K562 (cell line): ENCODE measurements at regions not wholly inside any gene's neighbourhood (a gene's known extent, or its start where the extent isn't known, plus 50 kb on each side); places are given as distances from the start of the nearest gene placed in this dataset.

Experiments used
- ATAC-seq: fragments of 200-7000 bp; cut with Tn5 transposase; 3 replicates; pipeline ENCODE4 v1.9.1; 2020; ENCODE audit warnings: moderate library complexity
- BruUV-seq: library from RNA; stranded (reverse); fragments of 400-500 nt; replicated peaks from 2 replicates; lab custom pipeline; 2021; lab: Mats Ljungman, UMichigan
- CTCF ChIA-PET: fragments of 300-600 bp; formaldehyde crosslinking; extraction: SDS; loops from one replicate; lab custom pipeline; 2021; ENCODE audit warnings: low intra/inter-chr PET ratio; lab: Yijun Ruan, JAX
- POLR2A ChIA-PET: fragments of 300-600, 350-650 bp; sonication (Branson Sonifier 250); formaldehyde crosslinking; extraction: SDS; loops from one replicate; lab custom pipeline; 2021; ENCODE audit warnings: antibody characterized with exemption, inconsistent platforms; lab: Yijun Ruan, JAX
- DNase-seq, 4 experiments: peaks; one replicate each; pipeline versions ENCODE4 v3.0.0 to v3.0.0-alpha.2; 2011 to 2018; ENCODE audit warnings: low spot score in 3 of 4, mixed read lengths in 3 of 4; ENCODE audit errors: extremely low read depth in 1 of 4
- FAIRE-seq: peaks from 2 replicates; lab custom pipeline; 2011; peaks lifted over from hg19 to GRCh38; lab: Jason Lieb, UNC
- H2AFZ ChIP-seq: 2 replicates; pipeline ENCODE4 v1.6.0; 2011; ENCODE audit warnings: low read depth, low read length, control low read depth, inconsistent platforms
- H3K27ac ChIP-seq: fragments of 200-600 bp; 3 replicates; pipeline ENCODE4 v1.8.0; 2011; ENCODE audit warnings: low read depth, mild to moderate bottlenecking, control low read depth, inconsistent platforms, low read length, moderate library complexity, mixed read lengths; ENCODE audit errors: extremely low read depth
- H3K27me3 ChIP-seq, 2 experiments: fragments of 300-600 bp in 1 of 2; 2 replicates in 1 of 2; 3 replicates in 1 of 2; pipeline versions ENCODE4 v1.6.0 to v1.8.0; 2011; ENCODE audit warnings: inconsistent platforms in 2 of 2, low read length in 2 of 2, mild to moderate bottlenecking in 1 of 2, mixed read lengths in 1 of 2, moderate library complexity in 1 of 2; ENCODE audit not compliant: control insufficient read depth in 2 of 2, insufficient read depth in 2 of 2
- H3K36me3 ChIP-seq: fragments of 300-600 bp; 3 replicates; pipeline ENCODE4 v1.8.0; 2011; ENCODE audit warnings: mild to moderate bottlenecking, low read length, inconsistent platforms; ENCODE audit not compliant: control insufficient read depth, insufficient read depth
- H3K4me1 ChIP-seq, 2 experiments: fragments of 200-600 bp in 1 of 2; replicated peaks in 1 of 2; 2 replicates in 1 of 2; 3 replicates in 1 of 2; pipeline versions ENCODE4 v1.5.1 to v1.8.0; 2011; ENCODE audit warnings: inconsistent platforms in 2 of 2, low read length in 2 of 2, mild to moderate bottlenecking in 1 of 2, mixed read lengths in 1 of 2, moderate library complexity in 1 of 2; ENCODE audit not compliant: control insufficient read depth in 2 of 2, insufficient read depth in 2 of 2
- H3K4me2 ChIP-seq: 2 replicates; pipeline ENCODE4 v1.6.1; 2011; ENCODE audit warnings: low read length, control low read depth, inconsistent platforms, mixed read lengths; ENCODE audit not compliant: insufficient read depth
- H3K4me3 ChIP-seq: fragments of 200-600 bp; sonication (generic), shearing (Covaris generic); 2 replicates; pipeline ENCODE4 v1.5.1; 2016; ENCODE audit warnings: control low read depth, inconsistent platforms
- H3K79me2 ChIP-seq: fragments of 200-600 bp; 3 replicates; pipeline ENCODE4 v1.8.0; 2011; ENCODE audit warnings: low read length, inconsistent platforms; ENCODE audit not compliant: control insufficient read depth, insufficient read depth
- H3K9ac ChIP-seq, 2 experiments: 2 replicates each; pipeline versions ENCODE4 v1.6.0 to v1.6.1; 2011; ENCODE audit warnings: low read depth in 2 of 2, low read length in 2 of 2, control low read depth in 1 of 2, inconsistent platforms in 1 of 2, mild to moderate bottlenecking in 1 of 2, mixed read lengths in 1 of 2; ENCODE audit not compliant: insufficient read depth in 1 of 2
- H3K9me1 ChIP-seq: one replicate; pipeline ENCODE4 v1.6.0; 2011; ENCODE audit warnings: inconsistent platforms, mild to moderate bottlenecking, low read length, moderate library complexity; ENCODE audit not compliant: control insufficient read depth, insufficient read depth
- H3K9me3 ChIP-seq: replicated peaks from 2 replicates; pipeline ENCODE4 v1.5.1; 2011; ENCODE audit warnings: low read depth, low read length, inconsistent platforms; ENCODE audit not compliant: control insufficient read depth, insufficient read depth
- H4K20me1 ChIP-seq: replicated peaks from 2 replicates; pipeline ENCODE4 v1.6.1; 2011; ENCODE audit warnings: low read length, inconsistent platforms, mixed read lengths; ENCODE audit not compliant: control insufficient read depth, insufficient read depth
- CHD4 ChIP-seq: fragments of 200-600 bp; sonication (generic); IDR thresholded peaks from 3 replicates; pipeline ENCODE4 v1.6.1; 2012; ENCODE audit warnings: low read depth, mild to moderate bottlenecking, mixed read lengths, low read length, inconsistent platforms; ENCODE audit not compliant: insufficient read depth, insufficient replicate concordance, poor library complexity, severe bottlenecking
- STAG1 ChIP-seq: sonication (generic); formaldehyde crosslinking; IDR thresholded peaks from 2 replicates; pipeline ENCODE4 v1.5.0; 2020; ENCODE audit warnings: missing genetic modification reagents, borderline replicate concordance
- ZC3H8 ChIP-seq: fragments of 450-650 bp; IDR thresholded peaks from 2 replicates; pipeline ENCODE4 v1.6.1; 2017
- WGBS: fragments of 100-300 bp; shearing (Covaris generic); methylation state at CpG from one replicate; pipeline ENCODE4 v1.1.6; 2016; ENCODE audit warnings: low coverage, mixed read lengths; ENCODE audit not compliant: insufficient coverage; ENCODE audit errors: missing lambda C conversion rate; 5-methylcytosine and 5-hydroxymethylcytosine counted together
- in situ Hi-C: fragments of 300-500 bp; cut with MboI; formaldehyde crosslinking; loops from 4 replicates; pipeline ENCODE4 v1.15.0; 2018; ENCODE audit warnings: inconsistent platforms, mixed read lengths
- intact Hi-C: fragments of 100-400 bp; cut with micrococcal nuclease; formaldehyde crosslinking; loops from 2 replicates; pipeline ENCODE4 v1.14.2; 2022
- TF ChIP-seq, protein P1 (sequence below): sonication (generic); formaldehyde crosslinking; IDR thresholded peaks from 2 replicates; pipeline ENCODE4 v1.8.1; 2023; ENCODE audit warnings: missing genetic modification reagents, mild to moderate bottlenecking, borderline replicate concordance

DNA sequence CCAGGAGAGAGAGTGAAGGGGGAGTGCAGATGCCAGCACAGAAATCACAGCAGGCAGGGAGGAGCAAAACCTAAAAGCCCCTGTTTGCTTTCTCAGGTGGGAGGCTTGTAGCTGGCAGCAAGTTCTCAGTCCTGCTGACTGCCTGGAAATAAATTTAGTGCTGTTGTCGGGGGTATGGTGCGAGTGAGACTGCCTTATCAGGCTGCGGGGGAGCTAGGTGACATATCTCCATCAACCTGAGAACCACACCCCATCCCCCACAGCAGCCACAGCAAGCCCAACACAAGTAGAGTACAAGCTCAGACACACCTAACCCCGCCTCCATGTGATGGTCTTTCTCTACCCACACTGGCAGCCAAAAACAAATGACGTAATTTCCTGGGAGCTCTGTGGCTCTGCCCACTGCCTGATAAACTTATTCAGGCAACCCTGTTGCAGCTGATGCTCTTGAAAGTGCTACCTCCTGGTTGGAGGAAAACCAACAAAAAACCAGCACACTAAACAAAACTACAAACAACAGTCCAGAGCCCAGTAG lies 953.4 kb upstream of the NDST4 start:
- no peaks in the 10 kb centered on the region for H3K9me1 ChIP-seq
- no peak overlapping the region for H3K4me2 ChIP-seq
- in situ Hi-C loops (no loop called here), intact Hi-C loops (no loop called here)
- no peak for DNase-seq
- no peaks in the 10 kb centered on the region for H3K36me3 ChIP-seq
- H4K20me1 ChIP-seq, result no peaks in the 10 kb centered on the region
- FAIRE-seq, result no peak
- ChIA-PET POLR2A (no interaction called here), CTCF (no interaction called here)
- BruUV-seq, result no TSS peak
- no peaks in the 10 kb centered on the region for H3K27me3 ChIP-seq
- WGBS, result 0% methylated on average over 4 of the region's 5 CpGs
- no peak overlapping the region for H2AFZ ChIP-seq
- H3K4me3 ChIP-seq, result no peak overlapping the region
- H3K9me3 ChIP-seq, result no peaks in the 10 kb centered on the region
- ATAC-seq, result no peak
- no peak overlapping the region for H3K9ac ChIP-seq
- no peaks in the 10 kb centered on the region for H3K79me2 ChIP-seq
- H3K27ac ChIP-seq, result no peak overlapping the region
- H3K4me1 ChIP-seq, result no peaks in the 10 kb centered on the region
- TF ChIP-seq CHD4 (no peak), STAG1 (CRISPR knock-in tag) (no peak), ZC3H8 (no peak)
- TF ChIP-seq, protein P1, sequence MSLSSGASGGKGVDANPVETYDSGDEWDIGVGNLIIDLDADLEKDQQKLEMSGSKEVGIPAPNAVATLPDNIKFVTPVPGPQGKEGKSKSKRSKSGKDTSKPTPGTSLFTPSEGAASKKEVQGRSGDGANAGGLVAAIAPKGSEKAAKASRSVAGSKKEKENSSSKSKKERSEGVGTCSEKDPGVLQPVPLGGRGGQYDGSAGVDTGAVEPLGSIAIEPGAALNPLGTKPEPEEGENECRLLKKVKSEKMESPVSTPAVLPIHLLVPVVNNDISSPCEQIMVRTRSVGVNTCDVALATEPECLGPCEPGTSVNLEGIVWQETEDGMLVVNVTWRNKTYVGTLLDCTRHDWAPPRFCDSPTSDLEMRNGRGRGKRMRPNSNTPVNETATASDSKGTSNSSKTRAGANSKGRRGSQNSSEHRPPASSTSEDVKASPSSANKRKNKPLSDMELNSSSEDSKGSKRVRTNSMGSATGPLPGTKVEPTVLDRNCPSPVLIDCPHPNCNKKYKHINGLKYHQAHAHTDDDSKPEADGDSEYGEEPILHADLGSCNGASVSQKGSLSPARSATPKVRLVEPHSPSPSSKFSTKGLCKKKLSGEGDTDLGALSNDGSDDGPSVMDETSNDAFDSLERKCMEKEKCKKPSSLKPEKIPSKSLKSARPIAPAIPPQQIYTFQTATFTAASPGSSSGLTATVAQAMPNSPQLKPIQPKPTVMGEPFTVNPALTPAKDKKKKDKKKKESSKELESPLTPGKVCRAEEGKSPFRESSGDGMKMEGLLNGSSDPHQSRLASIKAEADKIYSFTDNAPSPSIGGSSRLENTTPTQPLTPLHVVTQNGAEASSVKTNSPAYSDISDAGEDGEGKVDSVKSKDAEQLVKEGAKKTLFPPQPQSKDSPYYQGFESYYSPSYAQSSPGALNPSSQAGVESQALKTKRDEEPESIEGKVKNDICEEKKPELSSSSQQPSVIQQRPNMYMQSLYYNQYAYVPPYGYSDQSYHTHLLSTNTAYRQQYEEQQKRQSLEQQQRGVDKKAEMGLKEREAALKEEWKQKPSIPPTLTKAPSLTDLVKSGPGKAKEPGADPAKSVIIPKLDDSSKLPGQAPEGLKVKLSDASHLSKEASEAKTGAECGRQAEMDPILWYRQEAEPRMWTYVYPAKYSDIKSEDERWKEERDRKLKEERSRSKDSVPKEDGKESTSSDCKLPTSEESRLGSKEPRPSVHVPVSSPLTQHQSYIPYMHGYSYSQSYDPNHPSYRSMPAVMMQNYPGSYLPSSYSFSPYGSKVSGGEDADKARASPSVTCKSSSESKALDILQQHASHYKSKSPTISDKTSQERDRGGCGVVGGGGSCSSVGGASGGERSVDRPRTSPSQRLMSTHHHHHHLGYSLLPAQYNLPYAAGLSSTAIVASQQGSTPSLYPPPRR (CRISPR knock-in tag), result no peak
- TF ChIP-seq, all 486 proteins: peak for 0
